ENCODE measurements at regions not wholly inside any gene's neighbourhood (a gene's known extent, or its start where the extent isn't known, plus 50 kb on each side); places are given as distances from the start of the nearest gene placed in this dataset.
"Not testable (repeated sequence)": the region's sequence is repeated elsewhere in the genome, so short reads cannot be mapped to it uniquely, and the experiment has no call there.

DNA sequence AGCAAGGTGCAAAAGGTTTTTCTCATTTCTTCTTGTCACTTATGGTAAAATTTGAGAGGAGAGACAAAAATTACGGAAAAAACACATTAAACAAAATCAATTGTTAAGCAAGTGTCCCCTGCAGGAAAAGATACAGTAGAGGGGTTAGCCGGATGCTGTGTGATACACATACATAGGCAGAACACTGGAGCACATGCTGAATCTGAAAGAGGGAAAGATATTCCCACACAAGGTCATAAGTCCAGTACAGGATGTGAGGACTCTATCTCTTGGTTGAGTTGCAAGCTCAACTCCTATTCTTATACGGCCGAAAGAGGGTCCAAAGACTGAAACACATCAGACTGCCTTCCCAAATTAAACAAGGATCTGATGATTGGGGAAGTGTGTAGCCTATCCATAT is 427.5 kb upstream of the NUDT12 start:
- no peak for DNase-seq

DNA sequence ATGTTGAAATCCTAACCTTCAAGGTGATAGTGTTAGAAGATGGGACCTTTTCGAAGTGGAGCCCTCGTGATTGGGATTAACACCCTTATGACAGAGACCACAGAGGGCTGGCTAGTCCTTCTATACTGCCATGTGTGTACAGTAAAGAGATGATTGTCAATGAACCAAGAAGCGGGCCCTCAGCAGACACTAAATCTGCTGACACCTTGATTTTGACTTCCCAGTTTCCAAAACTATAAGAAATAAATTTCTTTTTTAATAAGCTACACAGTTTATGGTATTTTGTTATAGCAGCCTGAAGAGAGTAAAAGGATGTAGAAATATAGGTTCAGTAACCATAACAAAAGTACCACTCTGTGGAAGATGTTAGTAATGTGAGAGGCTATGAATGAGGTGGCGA is 419.0 kb upstream of the NUDT12 start:
- DNase-seq: no peak

DNA sequence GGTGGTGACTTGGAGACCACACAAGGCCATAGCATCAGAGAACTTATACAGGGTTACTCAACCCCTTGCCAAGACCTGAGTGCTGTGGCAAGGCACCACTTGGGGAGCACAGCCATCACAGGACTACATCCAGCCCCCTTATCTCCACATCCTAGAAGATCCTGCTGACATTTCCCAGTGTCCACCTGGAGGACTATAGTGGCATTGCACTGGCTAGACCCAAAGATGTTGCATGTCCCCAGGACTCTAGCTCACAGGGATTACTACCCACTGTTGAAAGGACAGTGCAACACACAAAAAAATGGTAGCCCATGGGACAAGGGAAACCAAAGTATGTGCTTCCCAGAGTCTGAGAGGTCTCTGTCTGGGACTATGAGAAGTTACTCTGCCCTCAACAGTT is 411.1 kb upstream of the NUDT12 start:
- no peak for DNase-seq

DNA sequence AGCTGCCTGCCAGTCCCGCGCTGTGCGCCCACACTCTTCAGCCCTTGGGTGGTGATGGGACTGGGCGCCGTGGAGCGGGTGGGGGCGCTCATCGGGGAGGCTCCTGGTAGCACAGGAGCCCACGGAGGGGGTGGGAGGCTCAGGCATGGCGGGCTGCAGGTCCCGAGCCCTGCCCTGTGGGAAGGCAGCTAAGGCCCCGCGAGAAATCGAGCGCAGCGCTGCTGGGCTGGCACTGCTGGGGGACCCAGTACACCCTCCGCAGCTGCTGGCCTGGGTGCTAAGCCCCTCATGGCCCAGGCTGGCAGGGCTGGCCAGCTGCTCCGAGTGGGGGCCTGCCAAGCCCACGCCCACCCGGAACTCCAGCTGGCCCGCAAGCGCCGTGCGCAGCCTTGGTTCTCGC is 403.7 kb upstream of the NUDT12 start:
- DNase-seq: not testable (repeated sequence)

DNA sequence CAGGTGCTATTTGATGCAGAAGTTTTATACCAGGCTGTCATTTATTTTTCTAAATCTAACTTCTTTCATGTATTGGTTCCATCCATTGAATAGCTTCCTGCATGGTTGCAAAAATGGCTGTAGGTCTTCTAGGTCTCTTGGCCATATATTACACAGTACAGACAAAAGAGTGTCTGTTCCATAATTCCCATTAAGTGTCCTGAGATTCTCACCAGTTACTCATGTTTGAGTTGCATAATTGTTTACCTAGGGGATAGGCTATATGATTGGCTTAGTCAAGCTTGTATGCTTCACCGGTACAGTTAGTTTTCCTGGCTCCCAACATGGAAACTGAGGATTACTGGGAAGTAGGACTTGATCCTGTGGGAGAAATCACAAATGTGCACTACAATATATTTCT is 399.4 kb upstream of the NUDT12 start:
- DNase-seq: no peak

DNA sequence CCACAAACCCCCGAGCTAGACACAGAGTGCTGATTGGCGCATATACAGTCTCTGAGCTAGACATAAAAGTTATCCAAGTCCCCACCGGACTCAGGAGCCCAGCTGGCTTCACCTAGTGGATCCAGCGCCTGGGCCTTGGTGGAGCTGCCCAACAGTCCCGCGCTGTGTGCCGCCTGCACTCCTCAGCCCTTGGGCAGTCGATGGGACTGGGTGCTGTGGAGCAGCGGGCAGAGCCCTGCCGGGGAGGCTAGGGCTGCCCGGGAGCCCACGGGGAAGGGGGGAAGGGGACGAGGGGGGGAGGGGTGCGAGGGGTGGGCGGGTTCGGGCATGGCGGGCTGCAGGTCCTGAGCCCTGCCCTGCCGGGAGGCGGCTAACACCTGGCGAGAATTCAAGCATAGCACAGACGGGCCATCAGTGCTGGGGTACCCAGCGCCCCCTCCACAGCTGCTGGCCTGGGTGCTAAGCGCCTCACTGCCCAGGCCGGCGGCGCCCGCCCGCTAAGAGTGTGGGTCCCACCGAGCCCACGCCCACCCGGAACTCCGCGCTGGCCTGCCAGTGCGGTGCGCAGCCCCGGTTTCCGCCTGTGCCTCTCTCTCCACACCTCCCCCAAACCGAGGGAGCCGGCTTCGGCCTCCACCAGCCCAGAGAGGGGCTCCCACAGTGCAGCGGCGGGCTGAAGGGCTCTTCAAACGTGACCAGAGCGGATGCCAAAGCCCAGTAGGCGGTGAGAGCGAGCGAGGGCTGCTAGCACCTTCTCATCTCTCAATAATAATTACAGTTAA is 391.2 kb upstream of the NUDT12 start:
- DNase-seq: no peak

DNA sequence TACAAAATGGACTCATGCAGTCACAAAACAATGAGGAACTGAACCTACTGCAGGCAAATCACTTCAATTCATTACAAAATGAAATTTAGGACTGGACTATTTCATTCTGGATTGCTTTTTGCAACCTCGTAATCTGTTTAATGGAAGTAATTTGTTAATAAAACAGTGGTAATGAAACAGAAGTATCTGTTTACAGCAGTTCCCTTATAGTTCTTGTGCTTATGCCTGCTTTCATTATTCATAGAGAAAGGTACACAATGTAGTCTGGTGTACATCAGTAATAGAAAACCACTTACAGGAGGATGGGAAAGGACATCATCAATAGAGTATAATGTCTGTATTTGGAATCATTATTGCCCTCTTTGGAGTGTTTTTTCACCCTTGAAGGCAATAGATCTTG is 389.2 kb upstream of the NUDT12 start:
- DNase-seq: no peak

DNA sequence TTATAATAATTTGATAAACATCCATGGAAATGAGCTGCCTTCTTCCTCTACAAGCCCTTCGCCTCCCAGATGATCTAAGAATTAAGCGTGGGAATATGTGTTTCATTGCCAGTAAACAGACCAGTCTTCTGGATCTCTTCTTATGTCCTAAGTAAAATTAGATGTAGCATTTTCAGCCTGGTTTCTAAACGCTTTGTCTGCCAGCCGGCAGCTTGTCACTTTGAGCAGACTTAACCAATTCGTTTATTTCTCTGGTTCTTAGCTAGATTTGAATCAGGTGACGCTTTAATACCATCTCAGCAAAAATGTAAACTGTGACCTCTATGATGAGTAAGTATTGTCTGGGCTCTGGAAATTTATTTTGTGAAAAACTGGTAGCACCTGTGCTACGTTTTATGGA is 380.6 kb upstream of the NUDT12 start:
- no peak for DNase-seq

DNA sequence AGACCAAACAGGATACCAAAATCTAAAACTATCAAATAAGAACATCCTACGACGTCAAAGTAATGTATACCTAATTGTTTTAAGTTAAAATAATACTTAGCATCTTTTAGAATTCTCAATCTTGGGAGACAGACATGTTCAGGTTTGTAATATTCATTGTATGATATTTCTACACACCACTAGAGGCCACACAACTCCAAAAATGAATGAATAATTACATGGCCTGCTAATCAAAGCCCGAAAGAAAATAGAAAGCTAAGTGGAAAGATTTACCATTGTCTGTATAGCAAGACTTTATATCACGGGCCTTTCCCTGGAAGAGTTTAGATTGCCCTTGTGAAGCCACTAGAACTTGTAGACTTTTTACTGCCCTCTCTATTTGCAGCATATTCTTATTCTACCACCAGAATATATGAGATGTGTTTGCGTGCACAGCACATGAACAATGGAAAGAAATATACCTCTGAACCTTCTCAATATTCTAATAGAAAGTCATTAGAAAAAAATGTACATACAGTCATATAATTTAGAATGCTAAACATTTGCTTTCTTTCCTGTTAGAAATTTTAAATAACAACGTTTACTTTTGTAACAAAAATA is 380.1 kb upstream of the NUDT12 start:
- no peak for DNase-seq

DNA sequence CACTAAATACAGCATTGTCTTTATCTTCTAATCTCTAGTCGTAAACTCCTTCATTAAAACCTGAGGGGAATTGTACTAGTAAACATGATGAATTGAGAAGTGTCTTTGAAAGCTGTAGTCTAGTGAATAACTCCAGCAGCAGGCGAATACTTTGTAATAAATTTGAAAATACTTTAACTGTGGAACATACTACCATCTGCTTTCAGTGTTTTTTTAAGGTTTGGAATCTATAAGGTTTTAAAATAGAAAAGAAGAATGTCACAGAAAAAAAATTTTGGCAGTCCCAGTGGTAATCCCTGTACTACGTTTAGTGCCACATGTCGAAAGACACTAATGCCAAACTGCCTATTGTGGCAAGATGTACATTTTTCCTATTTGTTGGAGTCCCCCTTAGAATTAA is 379.0 kb upstream of the NUDT12 start:
- DNase-seq: no peak

DNA sequence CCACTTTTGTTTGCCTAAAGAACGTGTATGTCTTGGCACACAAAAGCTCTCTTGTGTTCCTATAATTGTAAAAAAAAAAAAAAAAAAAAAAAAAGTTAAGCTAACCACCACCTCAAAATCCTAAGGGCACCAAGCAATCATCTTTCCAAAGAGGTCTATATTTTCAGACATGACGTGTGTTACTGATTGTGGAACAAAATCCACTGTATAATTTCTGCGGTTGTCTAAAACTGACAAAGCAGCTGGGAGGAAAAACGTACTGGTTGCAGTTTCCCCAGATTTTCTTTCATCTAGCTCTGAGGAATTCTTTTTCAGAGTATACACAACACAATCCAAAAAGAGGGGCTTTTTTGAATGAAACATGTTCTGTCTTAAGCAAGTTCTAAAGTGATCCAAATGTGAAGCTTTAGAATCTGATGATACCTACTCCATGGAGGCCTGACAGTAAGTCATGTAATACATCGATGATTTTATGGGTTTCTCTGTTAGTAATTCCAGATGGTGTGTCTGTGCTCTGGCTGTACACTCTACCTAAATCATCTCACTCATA is 375.6 kb upstream of the NUDT12 start:
- no peak for DNase-seq

DNA sequence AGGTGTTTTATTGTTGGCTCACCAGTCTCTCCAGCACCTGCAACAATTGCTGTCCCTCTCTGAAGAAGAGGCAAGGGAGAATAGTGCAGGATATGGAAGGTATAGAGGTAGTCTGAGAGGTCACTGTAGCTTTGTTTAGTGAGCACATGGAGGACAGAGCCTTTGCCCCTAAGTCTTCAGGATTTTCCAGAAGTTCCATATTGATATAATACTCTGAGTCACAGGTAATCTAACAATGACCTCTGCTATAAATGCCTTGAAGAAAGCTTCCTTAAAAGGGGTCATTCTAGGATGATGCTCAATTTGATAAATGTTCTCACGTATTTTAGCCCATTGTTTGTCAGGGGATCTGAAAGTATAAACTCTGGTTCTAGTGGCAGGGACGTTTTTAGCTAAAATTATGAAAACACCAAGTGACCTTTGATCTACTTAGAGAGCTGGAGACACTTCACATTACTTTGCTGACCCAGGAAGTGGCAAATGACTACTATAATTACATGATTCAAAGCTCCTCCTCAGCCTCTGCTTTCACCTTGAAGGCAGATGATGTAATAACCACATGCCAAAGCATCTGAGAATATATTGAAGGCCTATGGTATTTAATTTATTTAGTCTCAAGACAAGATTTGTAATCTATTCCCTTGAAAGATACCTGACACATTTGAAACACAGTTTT is 366.9 kb upstream of the NUDT12 start:
- no peak for DNase-seq

DNA sequence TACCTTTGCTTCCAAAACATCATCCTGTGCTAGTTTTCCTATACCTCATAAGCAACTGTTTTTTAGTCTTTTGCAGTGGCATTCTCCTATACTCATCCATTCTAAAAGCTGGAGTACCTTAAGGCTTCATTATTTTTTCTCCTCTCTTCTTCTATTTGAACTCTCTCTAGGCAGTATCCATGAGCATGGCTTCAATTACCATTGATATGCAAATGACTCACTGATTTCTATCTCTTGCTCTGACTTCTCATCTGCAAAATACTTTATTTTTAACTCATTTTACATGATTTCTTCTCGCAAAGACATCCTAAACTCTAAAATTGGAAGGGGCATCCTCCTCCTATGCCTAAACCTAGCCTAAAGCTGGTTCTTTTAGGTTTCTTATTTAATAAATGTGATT is 365.1 kb upstream of the NUDT12 start:
- no peak for DNase-seq

DNA sequence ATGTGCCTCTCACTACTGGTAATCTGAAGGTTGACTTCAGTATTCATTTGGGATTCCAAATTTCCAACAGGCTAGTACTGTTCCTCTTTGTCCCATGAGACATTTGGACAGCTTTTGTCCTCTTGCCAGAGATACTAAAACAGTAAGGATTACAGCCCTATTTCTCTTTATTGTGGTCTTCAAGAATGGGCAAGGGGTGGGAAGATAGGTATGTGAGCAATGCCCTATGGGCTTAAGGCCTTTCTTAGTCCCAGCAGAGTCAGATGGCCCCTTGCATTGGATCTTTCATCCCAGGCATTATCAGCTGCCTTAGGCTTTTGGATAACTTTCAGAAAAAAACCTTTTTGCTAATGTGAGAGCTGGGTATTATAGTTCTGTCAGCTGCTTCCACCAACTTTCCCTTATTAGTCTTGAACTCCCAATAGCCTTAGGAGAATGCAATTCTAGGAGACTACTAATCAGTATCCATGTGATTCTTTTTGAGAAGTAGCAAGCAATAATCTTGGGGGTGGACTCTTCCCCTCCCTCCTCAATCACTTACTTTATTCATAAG is 361.1 kb upstream of the NUDT12 start:
- no peak for DNase-seq

DNA sequence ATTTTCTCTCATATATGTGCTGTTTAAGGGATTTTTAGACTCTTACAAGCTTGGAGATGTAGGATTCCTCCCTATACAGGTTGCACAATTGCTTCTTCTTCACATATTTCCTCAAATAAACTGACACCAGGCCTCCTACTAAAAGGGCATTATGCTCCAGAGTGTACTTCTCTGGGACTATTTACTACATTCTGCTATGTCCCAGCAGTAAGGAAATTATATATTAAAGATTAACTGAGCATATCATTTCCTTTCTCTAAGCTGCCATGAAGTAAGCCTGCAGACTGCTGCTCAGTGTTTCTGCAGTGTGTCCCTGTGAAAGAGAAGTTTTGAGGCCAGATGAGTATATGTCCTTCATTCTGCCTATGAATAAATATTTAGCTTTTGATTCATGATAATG is 356.9 kb upstream of the NUDT12 start:
- DNase-seq: no peak

DNA sequence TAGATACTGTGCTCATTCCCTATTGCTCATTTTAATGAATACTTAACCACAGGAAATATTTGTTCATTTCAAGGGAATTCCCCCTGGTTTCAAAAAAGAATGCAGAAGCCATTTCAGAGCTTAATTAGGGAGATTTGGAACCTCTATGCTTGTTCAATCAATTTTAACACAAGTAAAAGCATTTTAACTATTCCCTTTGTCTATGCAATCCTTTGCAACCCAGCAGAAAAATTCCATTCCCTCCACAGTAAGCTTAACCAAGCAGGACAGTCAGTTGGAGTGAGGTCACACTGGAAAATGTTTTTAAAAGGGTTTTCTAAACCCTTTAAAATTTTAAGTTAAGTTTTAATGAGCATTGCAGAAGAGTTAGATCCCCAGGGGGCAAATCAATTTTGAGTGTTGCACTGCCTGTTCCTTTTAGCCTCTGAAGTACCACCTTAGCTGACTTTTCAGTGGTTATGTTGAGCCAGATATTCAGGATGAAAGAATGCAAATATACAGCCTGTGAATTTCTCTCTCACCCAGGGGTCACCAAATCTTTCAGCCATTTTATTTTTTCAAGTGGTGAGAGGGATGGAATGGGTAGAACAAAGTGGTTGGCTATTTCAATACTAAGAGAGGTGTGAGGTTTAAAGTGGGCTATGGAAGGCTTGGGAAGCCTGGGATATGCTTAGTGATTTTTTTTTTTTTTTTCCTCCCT is 356.2 kb upstream of the NUDT12 start:
- no peak for DNase-seq

DNA sequence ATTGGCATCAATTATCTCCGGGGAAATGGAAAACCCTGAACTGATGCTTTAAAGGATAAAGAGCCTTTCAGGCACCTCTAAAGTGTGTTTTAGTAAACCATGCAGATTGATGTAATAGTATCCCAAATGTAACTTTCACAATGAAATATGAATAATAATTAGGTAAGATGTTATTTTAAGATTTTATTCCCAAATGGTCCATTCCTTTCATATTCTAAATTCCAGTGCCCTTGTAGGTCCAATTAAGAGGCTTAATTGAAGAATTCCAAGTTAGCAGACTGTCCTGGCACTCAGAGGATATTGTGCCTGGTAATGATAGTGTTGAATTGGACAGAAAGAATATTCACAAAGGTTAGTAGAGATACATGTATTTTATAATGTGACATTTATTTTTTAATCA is 352.5 kb upstream of the NUDT12 start:
- DNase-seq: no peak

DNA sequence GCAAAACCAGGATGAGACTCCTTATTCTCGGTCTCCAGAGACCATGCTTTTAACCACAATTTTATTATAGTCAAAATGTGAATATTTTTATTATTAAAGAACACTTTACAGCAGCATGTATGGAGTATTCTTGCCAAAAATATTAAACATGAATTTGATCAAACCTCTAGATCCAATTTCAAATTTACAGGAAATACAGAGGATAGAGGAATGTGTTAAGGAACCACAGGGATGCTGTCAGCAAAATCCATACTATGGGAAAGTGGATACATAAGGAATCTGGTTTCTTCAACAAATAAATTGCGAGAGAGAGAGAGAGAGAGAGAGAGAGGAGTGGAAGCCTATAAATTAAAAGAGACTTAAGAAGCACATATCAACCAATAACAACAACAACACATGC is 348.2 kb upstream of the NUDT12 start:
- no peak for DNase-seq

DNA sequence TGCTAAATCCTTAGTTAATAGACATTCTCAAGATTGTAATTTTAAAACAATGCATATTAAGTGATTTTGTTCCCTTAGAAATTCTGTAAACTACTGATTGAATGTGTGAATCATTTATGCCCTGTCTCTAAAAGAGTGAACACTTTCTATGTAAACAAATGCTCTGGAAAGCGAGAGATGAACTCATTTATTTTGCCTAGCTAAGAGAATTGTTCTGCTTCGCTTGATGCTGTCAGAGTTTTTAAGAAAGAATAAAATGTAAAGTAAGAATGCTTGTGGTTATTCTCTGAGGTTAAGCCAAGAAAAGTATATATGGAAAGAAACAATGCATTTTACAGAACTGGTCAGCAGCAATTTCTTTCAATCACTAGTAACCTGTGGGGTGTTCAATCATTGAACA is 347.4 kb upstream of the NUDT12 start:
- no peak for DNase-seq

DNA sequence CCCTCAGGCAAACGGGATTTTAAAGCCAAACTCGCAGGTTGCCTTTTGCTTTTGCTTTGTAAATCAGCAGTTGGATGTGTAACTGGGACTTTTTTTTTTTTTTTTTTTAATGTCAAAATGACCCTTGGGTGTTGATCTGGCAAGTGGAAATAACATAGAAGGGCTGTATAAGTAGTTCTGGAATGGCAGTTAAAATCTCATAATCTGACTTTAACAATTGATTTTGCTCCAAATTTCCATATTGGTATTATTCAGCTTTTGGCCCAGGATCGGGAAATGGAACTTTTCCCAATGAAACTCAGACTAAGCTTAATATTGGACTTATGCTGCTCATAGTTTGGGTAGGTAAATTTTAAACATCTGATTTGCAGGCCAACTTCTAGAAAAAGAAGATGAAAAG is 346.8 kb upstream of the NUDT12 start:
- DNase-seq: no peak

DNA sequence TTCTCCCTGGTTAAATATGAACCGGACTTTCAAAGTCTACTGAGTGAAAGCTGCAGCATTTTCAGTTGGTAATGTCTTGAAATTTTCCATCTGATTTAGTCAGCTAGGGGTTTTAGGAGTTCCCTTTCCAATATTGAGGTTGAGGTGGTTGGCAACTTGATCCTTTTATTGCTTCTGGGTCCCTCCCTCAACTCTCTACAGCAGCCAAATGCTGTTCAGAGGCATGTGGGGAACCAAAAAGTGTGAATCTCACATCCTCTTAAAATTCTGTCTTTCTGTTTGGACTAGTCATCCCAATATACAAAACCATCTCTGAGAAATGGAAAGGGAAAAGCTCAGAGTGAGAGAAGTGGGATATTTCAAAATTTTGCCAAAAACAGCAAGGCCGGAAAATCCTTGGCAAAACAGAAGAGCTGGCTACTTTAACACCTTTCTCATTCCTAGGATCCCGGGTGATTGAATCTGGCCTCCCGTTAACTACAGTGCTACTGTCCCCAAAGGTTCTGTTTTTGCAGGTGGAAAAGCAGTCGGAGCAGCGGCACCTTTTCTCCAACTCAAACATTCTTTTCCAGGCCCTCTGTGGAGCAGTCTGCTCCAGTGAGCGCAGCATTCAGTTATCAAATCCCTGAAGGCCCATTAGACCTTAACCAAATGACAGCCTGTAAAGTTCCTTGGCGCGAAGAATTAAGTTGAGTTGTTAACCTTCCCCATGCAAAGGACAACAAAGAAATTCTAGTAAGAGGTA is 345.9 kb upstream of the NUDT12 start:
- DNase-seq: no peak

Measured in anterior cingulate cortex (tissue), 58 donors.